Esophagus muscularis mucosa (tissue), 4 donors: ENCODE measurements at regions not wholly inside any gene's neighbourhood (a gene's known extent, or its start where the extent isn't known, plus 50 kb on each side); places are given as distances from the start of the nearest gene placed in this dataset.

Source experiments
- DNase-seq: peaks from one replicate; pipeline ENCODE4 v3.0.0-alpha.2; 2017; ENCODE audit errors: extremely low spot score
- H3K27ac ChIP-seq, 4 donors: fragments of 200-600 bp; sonication (generic); replicated peaks in 1 of 4; 1 replicate in 3 of 4; 2 replicates in 1 of 4; pipeline ENCODE4 v1.5.1; 2016 to 2019; ENCODE audit warnings: mild to moderate bottlenecking in 1 of 4
- H3K27me3 ChIP-seq, 4 donors: fragments of 200-600 bp; sonication (generic); one replicate each; pipeline versions ENCODE4 v1.5.1 to v1.6.0; 2016 to 2019
- H3K36me3 ChIP-seq, 4 donors: fragments of 200-600 bp; sonication (generic); one replicate each; pipeline ENCODE4 v1.5.1; 2016 to 2019
- H3K4me1 ChIP-seq, 4 donors: fragments of 200-600 bp; sonication (generic); one replicate each; pipeline ENCODE4 v1.5.1; 2016 to 2019
- H3K4me3 ChIP-seq, 4 donors: fragments of 200-600 bp; sonication (generic); 1 replicate in 2 of 4; 2 replicates in 2 of 4; pipeline ENCODE4 v1.5.1; 2016 to 2019; ENCODE audit warnings: mild to moderate bottlenecking in 4 of 4, moderate library complexity in 1 of 4
- H3K9me3 ChIP-seq, 4 donors: fragments of 200-600 bp; sonication (generic); 1 replicate in 3 of 4; 2 replicates in 1 of 4; pipeline ENCODE4 v1.5.1; 2016 to 2019
- EP300 ChIP-seq: sonication (generic); formaldehyde crosslinking; IDR thresholded peaks from one replicate; pipeline ENCODE4 v1.6.1; 2017; ENCODE audit warnings: antibody characterized with exemption
- POLR2A ChIP-seq: fragments of 450-650 bp; IDR thresholded peaks from one replicate; pipeline ENCODE4 v1.6.1; 2017; ENCODE audit warnings: antibody characterized with exemption, moderate library complexity, mild to moderate bottlenecking, low read depth
- POLR2AphosphoS5 ChIP-seq, 2 donors: sonication (generic); formaldehyde crosslinking; IDR thresholded peaks; one replicate each; pipeline ENCODE4 v1.6.1; 2017; ENCODE audit warnings: antibody characterized with exemption in 2 of 2
- WGBS: methylation state at CpG from one replicate; pipeline ENCODE4 v1.1.5; 2018; 5-methylcytosine and 5-hydroxymethylcytosine counted together
- intact Hi-C: fragments of 100-400 bp; cut with DNase I; formaldehyde crosslinking; loops from one replicate; pipeline ENCODE4 v1.15.1; 2023
- TF ChIP-seq, protein P1 (sequence below), 3 experiments: fragments of 200-600 bp in 2 of 3; fragments of 450-650 bp in 1 of 3; sonication (generic) in 2 of 3; IDR thresholded peaks; one replicate each; pipeline ENCODE4 v1.5.1; 2017 to 2019; ENCODE audit warnings: antibody characterized with exemption in 3 of 3, mild to moderate bottlenecking in 2 of 3, moderate library complexity in 1 of 3

- DNase-seq: no peak
- H3K9me3 ChIP-seq: no peaks in the 10 kb centered on the region
- H3K4me1 ChIP-seq: no peaks in the 10 kb centered on the region
- H3K4me3 ChIP-seq: no peak overlapping the region
- H3K27me3 ChIP-seq: no peaks in the 10 kb centered on the region
- 38% methylated on average over 2 of the region's 2 CpGs for WGBS
- no peaks in the 10 kb centered on the region for H3K36me3 ChIP-seq
- no peak overlapping the region for H3K27ac ChIP-seq
- intact Hi-C loops: no loop called here
- no peak for TF ChIP-seq POLR2A
- TF ChIP-seq, protein P1, sequence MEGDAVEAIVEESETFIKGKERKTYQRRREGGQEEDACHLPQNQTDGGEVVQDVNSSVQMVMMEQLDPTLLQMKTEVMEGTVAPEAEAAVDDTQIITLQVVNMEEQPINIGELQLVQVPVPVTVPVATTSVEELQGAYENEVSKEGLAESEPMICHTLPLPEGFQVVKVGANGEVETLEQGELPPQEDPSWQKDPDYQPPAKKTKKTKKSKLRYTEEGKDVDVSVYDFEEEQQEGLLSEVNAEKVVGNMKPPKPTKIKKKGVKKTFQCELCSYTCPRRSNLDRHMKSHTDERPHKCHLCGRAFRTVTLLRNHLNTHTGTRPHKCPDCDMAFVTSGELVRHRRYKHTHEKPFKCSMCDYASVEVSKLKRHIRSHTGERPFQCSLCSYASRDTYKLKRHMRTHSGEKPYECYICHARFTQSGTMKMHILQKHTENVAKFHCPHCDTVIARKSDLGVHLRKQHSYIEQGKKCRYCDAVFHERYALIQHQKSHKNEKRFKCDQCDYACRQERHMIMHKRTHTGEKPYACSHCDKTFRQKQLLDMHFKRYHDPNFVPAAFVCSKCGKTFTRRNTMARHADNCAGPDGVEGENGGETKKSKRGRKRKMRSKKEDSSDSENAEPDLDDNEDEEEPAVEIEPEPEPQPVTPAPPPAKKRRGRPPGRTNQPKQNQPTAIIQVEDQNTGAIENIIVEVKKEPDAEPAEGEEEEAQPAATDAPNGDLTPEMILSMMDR (IDR thresholded peaks at IDR 0.05): no peak
- TF ChIP-seq POLR2AphosphoS5 (IDR thresholded peaks at IDR 0.05): no peak
- no peak for TF ChIP-seq EP300
These were observed 653.5 kb upstream of the LRRTM4 start for GRCh38 chr2:78175645-78176044.

- intact Hi-C loops: no loop called here
- DNase-seq: no peak
- H3K27ac ChIP-seq: no peak overlapping the region
- no peaks in the 10 kb centered on the region for H3K36me3 ChIP-seq
- H3K4me1 ChIP-seq: no peaks in the 10 kb centered on the region
- H3K4me3 ChIP-seq: no peak overlapping the region
- H3K27me3 ChIP-seq: no peaks in the 10 kb centered on the region
- TF ChIP-seq POLR2AphosphoS5 (IDR thresholded peaks at IDR 0.05): no peak
- TF ChIP-seq EP300: no peak
- no peak for TF ChIP-seq POLR2A
- TF ChIP-seq, protein P1 (IDR thresholded peaks at IDR 0.05): no peak
- H3K9me3 ChIP-seq: no peaks in the 10 kb centered on the region
- 82% methylated on average over 2 of the region's 2 CpGs for WGBS
These were observed 678.9 kb upstream of the LRRTM4 start for GRCh38 chr2:78201064-78201575.

DNA sequence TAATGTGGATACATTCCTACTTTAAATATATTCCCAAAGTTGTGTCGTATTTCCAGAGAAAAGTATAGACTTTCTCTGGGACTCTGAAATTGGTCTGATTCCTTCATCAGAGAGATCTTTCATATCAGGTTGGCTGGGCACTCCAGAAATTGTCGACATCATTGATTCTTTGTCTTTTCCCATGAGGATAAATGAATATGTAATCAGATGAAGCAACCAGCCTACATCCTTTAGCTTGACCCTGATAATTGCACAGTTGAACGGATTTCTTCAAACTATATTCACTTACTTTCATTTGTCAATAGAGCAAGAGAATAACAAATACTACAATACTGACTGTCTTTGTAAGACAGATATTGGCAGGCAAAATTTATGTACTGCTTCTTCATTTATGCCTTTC, 680.2 kb upstream of the LRRTM4 start:
- Histone ChIP-seq H3K27ac (no peak overlapping the region), H3K4me3 (no peak overlapping the region), H3K27me3 (no peaks in the 10 kb centered on the region), H3K9me3 (no peaks in the 10 kb centered on the region), H3K4me1 (no peaks in the 10 kb centered on the region), H3K36me3 (no peaks in the 10 kb centered on the region)
- TF ChIP-seq POLR2A: no peak
- WGBS: 88% methylated on average over 3 of the region's 3 CpGs
- intact Hi-C loops: no loop called here
- DNase-seq: no peak

DNA sequence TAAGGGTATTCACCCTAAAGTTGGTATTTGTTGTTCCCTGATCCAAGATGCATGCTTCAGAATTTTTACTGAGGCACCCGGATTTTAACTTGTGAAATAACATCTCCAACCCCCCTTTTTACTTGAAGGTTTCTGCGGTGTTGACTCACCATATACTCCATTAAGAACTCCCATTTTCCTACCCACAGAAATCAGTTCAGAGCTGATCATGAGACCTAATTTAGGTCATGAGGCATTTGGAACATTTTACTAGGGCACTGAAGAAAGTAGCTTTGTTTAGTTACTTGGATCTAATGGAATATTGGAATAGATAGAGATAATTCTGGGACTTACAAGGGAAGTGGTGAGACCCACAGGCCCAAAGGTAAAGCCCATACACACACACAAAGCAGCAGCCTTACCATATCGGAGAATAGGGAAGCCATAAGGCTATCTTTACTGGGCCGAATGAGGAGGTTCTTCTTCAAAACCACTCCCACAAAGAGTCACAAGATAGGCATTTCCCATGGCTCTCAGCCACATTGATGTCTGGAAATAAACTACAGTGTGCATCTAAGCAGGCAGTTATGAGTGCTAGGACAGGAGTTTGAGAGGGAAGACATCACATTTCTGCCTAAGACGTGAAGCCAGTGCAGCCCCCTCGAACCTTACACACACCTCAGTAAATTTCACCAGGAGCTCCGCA, 681.0 kb upstream of the LRRTM4 start:
- TF ChIP-seq POLR2AphosphoS5 (IDR thresholded peaks at IDR 0.05) (no peak), EP300 (no peak)
- TF ChIP-seq, protein P1 (IDR thresholded peaks at IDR 0.05): no peak
- intact Hi-C loops: no loop called here
- no peak for DNase-seq
- Histone ChIP-seq H3K4me1 (no peaks in the 10 kb centered on the region), H3K4me3 (no peak overlapping the region), H3K27ac (no peak overlapping the region), H3K9me3 (no peaks in the 10 kb centered on the region), H3K36me3 (no peaks in the 10 kb centered on the region), H3K27me3 (no peaks in the 10 kb centered on the region)
- 87% methylated on average over 7 of the region's 7 CpGs for WGBS

DNA sequence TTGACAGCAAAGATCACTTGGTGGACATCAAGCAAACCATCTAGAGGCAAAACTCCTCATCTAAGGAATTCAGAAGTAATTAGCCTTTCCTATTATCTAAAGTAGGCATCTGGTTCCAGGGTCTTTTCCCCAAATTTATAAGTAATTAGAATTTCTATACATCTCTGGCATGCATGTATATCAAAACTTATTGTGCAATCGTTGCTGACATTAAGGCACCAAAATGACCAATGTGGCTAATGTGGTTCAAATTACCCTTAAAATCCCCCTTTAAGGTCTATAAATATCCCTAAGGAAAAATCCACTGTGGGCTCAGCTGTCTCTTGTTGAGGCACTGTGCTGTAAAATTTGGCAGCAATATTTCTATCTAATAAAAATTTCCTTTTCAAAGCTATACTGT, 695.9 kb upstream of the LRRTM4 start:
- Histone ChIP-seq H3K9me3 (no peaks in the 10 kb centered on the region), H3K27me3 (no peaks in the 10 kb centered on the region), H3K36me3 (no peaks in the 10 kb centered on the region), H3K27ac (no peak overlapping the region), H3K4me3 (no peak overlapping the region), H3K4me1 (no peaks in the 10 kb centered on the region)
- intact Hi-C loops: no loop called here
- WGBS: 86% methylated on average over 1 of the region's 1 CpG
- no peak for TF ChIP-seq POLR2AphosphoS5 (IDR thresholded peaks at IDR 0.05)
- no peak for TF ChIP-seq POLR2A
- TF ChIP-seq EP300: no peak
- DNase-seq: no peak

- intact Hi-C loops: no loop called here
These were observed 715.5 kb upstream of the LRRTM4 start for GRCh38 chr2:78237704-78238103.

More at GRCh38 chr2:78237704-78238103, 715.5 kb upstream of the LRRTM4 start:
- no peak overlapping the region for H3K27ac ChIP-seq
- H3K9me3 ChIP-seq: no peaks in the 10 kb centered on the region
- DNase-seq: no peak
- H3K27me3 ChIP-seq: no peaks in the 10 kb centered on the region
- no peak overlapping the region for H3K4me3 ChIP-seq
- 96% methylated on average over 1 of the region's 1 CpG for WGBS
- no peaks in the 10 kb centered on the region for H3K4me1 ChIP-seq
- H3K36me3 ChIP-seq: no peaks in the 10 kb centered on the region
- no peak for TF ChIP-seq EP300
- TF ChIP-seq, protein P1 (IDR thresholded peaks at IDR 0.05): no peak
- TF ChIP-seq POLR2A: no peak
- no peak for TF ChIP-seq POLR2AphosphoS5 (IDR thresholded peaks at IDR 0.05)
